GM12878 (cell line): ENCODE measurements at regions not wholly inside any gene's neighbourhood (a gene's known extent, or its start where the extent isn't known, plus 50 kb on each side); places are given as distances from the start of the nearest gene placed in this dataset.

ENCODE experiments used
- ATAC-seq: fragments of 200-7000 bp; cut with Tn5 transposase; 3 replicates; pipeline ENCODE4 v1.9.1; 2020; ENCODE audit warnings: mild to moderate bottlenecking, moderate library complexity
- BruUV-seq: library from RNA; stranded (reverse); fragments of 400-500 nt; replicated peaks from 2 replicates; lab custom pipeline; 2021; lab: Mats Ljungman, UMichigan
- CTCF ChIA-PET: fragments of 300-600 bp; sonication (Branson Sonifier 250); formaldehyde crosslinking; extraction: SDS; loops from one replicate; lab custom pipeline; 2021; ENCODE audit warnings: inconsistent platforms; lab: Yijun Ruan, JAX
- POLR2A ChIA-PET: fragments of 350-600 bp; formaldehyde crosslinking; extraction: SDS; loops from one replicate; lab custom pipeline; 2021; ENCODE audit warnings: inconsistent platforms; lab: Charles Lee
- RAD21 ChIA-PET: fragments of 300-600 bp; sonication (Branson Sonifier 250); formaldehyde crosslinking; loops from one replicate; lab custom pipeline; 2023; ENCODE audit warnings: antibody characterized with exemption; ENCODE audit not compliant: unreplicated experiment; lab: Charles Lee
- SMC1A ChIA-PET: fragments of 300-600 bp; sonication (Branson Sonifier 250); formaldehyde crosslinking; loops from one replicate; lab custom pipeline; 2023; ENCODE audit not compliant: unreplicated experiment, uncharacterized antibody; lab: Charles Lee
- DNase-seq: peaks from one replicate; pipeline ENCODE4 v3.0.0-alpha.2; 2011; ENCODE audit warnings: low read depth, low spot score
- FAIRE-seq: peaks from 3 replicates; lab custom pipeline; 2011; peaks lifted over from hg19 to GRCh38; lab: Jason Lieb, UNC
- H2AFZ ChIP-seq: 2 replicates; pipeline ENCODE4 v1.6.0; 2011; ENCODE audit warnings: low read depth, low read length, control low read depth; ENCODE audit not compliant: control insufficient read depth
- H3K27ac ChIP-seq: 2 replicates; pipeline ENCODE4 v1.5.1; 2011; ENCODE audit warnings: control low read depth; ENCODE audit not compliant: control insufficient read depth, insufficient read depth
- H3K27me3 ChIP-seq, 2 experiments: replicated peaks in 1 of 2; 2 replicates each; pipeline versions ENCODE4 v1.6.0 to v1.6.1; 2011; ENCODE audit warnings: low read length in 1 of 2; ENCODE audit not compliant: control insufficient read depth in 2 of 2, insufficient read depth in 2 of 2
- H3K36me3 ChIP-seq, 2 experiments: 2 replicates each; pipeline ENCODE4 v1.5.1; 2011; ENCODE audit warnings: low read length in 1 of 2; ENCODE audit not compliant: control insufficient read depth in 2 of 2, insufficient read depth in 2 of 2
- H3K4me1 ChIP-seq: 2 replicates; pipeline ENCODE4 v1.6.1; 2011; ENCODE audit warnings: mild to moderate bottlenecking, low read length, moderate library complexity, mixed read lengths; ENCODE audit not compliant: control insufficient read depth, insufficient read depth
- H3K4me2 ChIP-seq: 2 replicates; pipeline ENCODE4 v1.6.0; 2011; ENCODE audit warnings: control low read depth; ENCODE audit not compliant: control insufficient read depth, insufficient read depth
- H3K4me3 ChIP-seq: fragments of 200-600 bp; sonication (generic); 2 replicates; pipeline ENCODE4 v1.5.1; 2016
- H3K79me2 ChIP-seq: 2 replicates; pipeline ENCODE4 v1.6.0; 2011; ENCODE audit warnings: low read length; ENCODE audit not compliant: control insufficient read depth, insufficient read depth
- H3K9ac ChIP-seq: 2 replicates; pipeline ENCODE4 v1.8.0; 2011; ENCODE audit warnings: low read length, control low read depth, mixed read lengths; ENCODE audit not compliant: control insufficient read depth, insufficient read depth
- H3K9me3 ChIP-seq: replicated peaks from 3 replicates; pipeline ENCODE4 v1.5.1; 2011; ENCODE audit warnings: mild to moderate bottlenecking, low read length; ENCODE audit not compliant: control insufficient read depth, insufficient read depth
- H4K20me1 ChIP-seq: 2 replicates; pipeline ENCODE4 v1.6.0; 2011; ENCODE audit not compliant: control insufficient read depth, insufficient read depth
- IKZF2 ChIP-seq, 2 experiments: fragments of 450-650 bp; IDR thresholded peaks; 2 replicates each; pipeline ENCODE4 v1.6.1; 2017; ENCODE audit warnings: mild to moderate bottlenecking in 2 of 2, moderate library complexity in 2 of 2
- NFYA ChIP-seq: IDR thresholded peaks from 2 replicates; pipeline ENCODE4 v1.6.1; 2011; ENCODE audit warnings: low read depth, mild to moderate bottlenecking, low read length, improper control_type of control experiment, borderline replicate concordance
- RUNX3 ChIP-seq: IDR thresholded peaks from 2 replicates; pipeline ENCODE4 v1.6.1; 2012; ENCODE audit warnings: low read length, inconsistent platforms
- TBL1XR1 ChIP-seq: IDR thresholded peaks from 2 replicates; pipeline ENCODE4 v1.6.1; 2012; ENCODE audit warnings: low read depth, low read length, improper control_type of control experiment
- WGBS: methylation state at CpG from one replicate; pipeline ENCODE4 v1.1.6; 2016; ENCODE audit warnings: low lambda C conversion rate; ENCODE audit not compliant: insufficient replicate concordance, insufficient coverage; ENCODE audit errors: missing lambda C conversion rate; 5-methylcytosine and 5-hydroxymethylcytosine counted together
- in situ Hi-C: fragments of 300-500 bp; cut with MboI; formaldehyde crosslinking; loops from 9 replicates; pipeline ENCODE4 v1.14.3; 2018; ENCODE audit warnings: mixed read lengths
- intact Hi-C: fragments of 100-400 bp; cut with micrococcal nuclease; formaldehyde crosslinking; loops from one replicate; pipeline ENCODE4 v1.14.2; 2022; ENCODE audit not compliant: unreplicated experiment

DNA sequence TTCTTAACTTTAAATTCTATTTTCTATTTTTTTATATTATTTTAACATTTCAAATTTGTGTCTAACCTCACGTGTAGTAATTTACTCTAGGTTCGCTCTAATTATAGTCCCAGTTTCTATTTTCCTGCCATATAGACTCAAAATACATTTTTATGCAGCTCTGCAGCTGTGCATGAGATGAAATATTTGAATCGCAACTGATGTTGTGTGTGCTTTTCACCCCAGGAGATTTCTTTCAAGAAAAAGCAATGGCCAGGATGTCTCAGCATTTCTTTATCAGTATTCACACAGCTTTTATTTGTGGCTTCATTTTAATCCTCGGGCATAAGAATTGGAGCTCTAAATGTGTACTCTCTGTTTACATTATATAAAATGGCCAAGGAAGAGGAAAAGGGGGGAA lies 157.6 kb downstream of the HDGFL1 start:
- RAD21 ChIA-PET, result no interaction called here

DNA sequence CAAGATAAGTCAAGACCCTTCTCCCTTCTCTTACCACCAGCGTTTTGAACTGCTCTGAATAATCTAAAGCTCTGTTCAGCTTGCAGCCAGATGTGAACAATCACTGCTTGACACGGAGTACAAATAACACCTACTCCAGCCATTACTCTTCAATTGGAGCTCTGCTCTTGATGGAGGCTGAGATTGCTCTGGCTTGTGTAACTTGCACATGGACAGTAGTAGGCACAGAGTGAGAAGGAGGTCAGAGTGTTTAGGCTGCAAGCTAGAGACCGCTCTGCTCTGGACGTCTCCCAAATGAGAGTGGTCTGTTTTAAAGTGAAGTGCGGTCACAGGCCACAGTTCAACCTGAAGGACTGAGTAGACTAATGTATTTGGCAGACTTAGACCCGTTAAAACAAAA lies 158.3 kb downstream of the HDGFL1 start:
- no TSS peak for BruUV-seq
- Histone ChIP-seq H3K4me3 (no peak overlapping the region), H3K36me3 (no peaks in the 10 kb centered on the region), H2AFZ (peak overlapping the region; percentile 23; the same call in 1 of the 2 replicates), H3K4me1 (no peaks in the 10 kb centered on the region), H3K9me3 (no peaks in the 10 kb centered on the region), H4K20me1 (no peaks in the 10 kb centered on the region), H3K27ac (no peak overlapping the region), H3K9ac (no peak overlapping the region), H3K27me3 (no peaks in the 10 kb centered on the region), H3K4me2 (no peak overlapping the region), H3K79me2 (no peaks in the 10 kb centered on the region)
- TF ChIP-seq NFYA, result no peak
- 0 out of 2 replicates have a peak, but pooled peaks have one; percentile 12 for TF ChIP-seq RUNX3
- TF ChIP-seq TBL1XR1, result no peak
- ChIA-PET CTCF (interaction anchor here (1.4 to 1.5 kb wide), 2 partner anchors 9 to 17 kb away, joined by 3 to 4 read pairs; no protein-coding TSS in a partner anchor), RAD21 (no interaction called here), POLR2A (no interaction called here), SMC1A (interaction anchor here (0.9 kb wide), 1 partner anchor 9 kb away, joined by 4 read pairs; no protein-coding TSS in a partner anchor)
- ATAC-seq (no peak), DNase-seq (no peak), FAIRE-seq (no peak)
- WGBS, result 29% methylated on average over 6 of the region's 6 CpGs
- in situ Hi-C loops, result no loop called here
- intact Hi-C loops, result no loop called here

More for the DNA sequence above, 157.6 kb downstream of the HDGFL1 start:
- DNase-seq (no peak), ATAC-seq (no peak), FAIRE-seq (no peak)
- Histone ChIP-seq H3K27me3 (no peaks in the 10 kb centered on the region), H3K4me3 (no peak overlapping the region), H3K79me2 (no peaks in the 10 kb centered on the region), H3K4me2 (no peak overlapping the region), H4K20me1 (no peaks in the 10 kb centered on the region), H3K27ac (no peak overlapping the region), H3K9ac (no peak overlapping the region), H3K9me3 (no peaks in the 10 kb centered on the region), H2AFZ (no peak overlapping the region), H3K36me3 (no peaks in the 10 kb centered on the region), H3K4me1 (no peaks in the 10 kb centered on the region)
- in situ Hi-C loops, result no loop called here
- ChIA-PET SMC1A (interaction anchor here (1.3 kb wide), 1 partner anchor 10 kb away, joined by 4 read pairs; no protein-coding TSS in a partner anchor), POLR2A (no interaction called here), CTCF (no interaction called here)
- intact Hi-C loops, result no loop called here
- no TSS peak for BruUV-seq
- 45% methylated on average over 4 of the region's 4 CpGs for WGBS
- TF ChIP-seq IKZF2 (IDR thresholded peaks at IDR 0.05), result no peak
